RPMI7951 (cell line): ENCODE measurements at regions not wholly inside any gene's neighbourhood (a gene's known extent, or its start where the extent isn't known, plus 50 kb on each side); places are given as distances from the start of the nearest gene placed in this dataset.

Experiments used
- DNase-seq: peaks from one replicate; pipeline ENCODE4 v3.0.0-alpha.2; 2012; ENCODE audit warnings: low read depth

- DNase-seq: no peak
Measured at GRCh38 chr12:127396734-127397133, 870.2 kb upstream of the TMEM132C start.

GRCh38 chr12:127398016-127398710 lies 868.8 kb upstream of the TMEM132C start:
- DNase-seq: peak; percentile 72

- no peak for DNase-seq
Measured at GRCh38 chr12:127399451-127399850, 867.5 kb upstream of the TMEM132C start.

- DNase-seq: peak; percentile 47
Measured at GRCh38 chr12:127400221-127400620, 866.7 kb upstream of the TMEM132C start.

- DNase-seq: peak; percentile 44
Measured at GRCh38 chr12:127401005-127401404, 866.0 kb upstream of the TMEM132C start.

GRCh38 chr12:127401536-127401935 lies 865.4 kb upstream of the TMEM132C start:
- peak; percentile 50 for DNase-seq

- DNase-seq: peak; percentile 77
Measured at GRCh38 chr12:127411166-127411915, 855.6 kb upstream of the TMEM132C start.

GRCh38 chr12:127411981-127412380 lies 855.0 kb upstream of the TMEM132C start:
- DNase-seq: peak; percentile 14

GRCh38 chr12:127412866-127413265 lies 854.1 kb upstream of the TMEM132C start:
- no peak for DNase-seq

- no peak for DNase-seq
Measured at GRCh38 chr12:127414186-127414585, 852.8 kb upstream of the TMEM132C start.

- no peak for DNase-seq
Measured at GRCh38 chr12:127414636-127415035, 852.3 kb upstream of the TMEM132C start.

GRCh38 chr12:127416796-127417195 lies 850.2 kb upstream of the TMEM132C start:
- peak; percentile 72 for DNase-seq

- no peak for DNase-seq
Measured at GRCh38 chr12:127419111-127419510, 847.9 kb upstream of the TMEM132C start.

GRCh38 chr12:127421614-127422013 lies 845.4 kb upstream of the TMEM132C start:
- no peak for DNase-seq

- peak; percentile 44 for DNase-seq
Measured at GRCh38 chr12:127422935-127423566, 843.9 kb upstream of the TMEM132C start.

GRCh38 chr12:127425474-127425873 lies 841.5 kb upstream of the TMEM132C start:
- DNase-seq: peak; percentile 61

- DNase-seq: no peak
Measured at GRCh38 chr12:127428420-127428819, 838.5 kb upstream of the TMEM132C start.

GRCh38 chr12:127429551-127430285 lies 837.3 kb upstream of the TMEM132C start:
- DNase-seq: no peak

- no peak for DNase-seq
Measured at GRCh38 chr12:127430401-127430800, 836.6 kb upstream of the TMEM132C start.

GRCh38 chr12:127431177-127431576 lies 835.8 kb upstream of the TMEM132C start:
- DNase-seq: no peak

- DNase-seq: no peak
Measured at GRCh38 chr12:127431594-127431993, 835.4 kb upstream of the TMEM132C start.

GRCh38 chr12:127435439-127435838 lies 831.5 kb upstream of the TMEM132C start:
- DNase-seq: no peak
